ENCODE measurements at regions not wholly inside any gene's neighbourhood (a gene's known extent, or its start where the extent isn't known, plus 50 kb on each side); places are given as distances from the start of the nearest gene placed in this dataset.
"Not testable (repeated sequence)": the region's sequence is repeated elsewhere in the genome, so short reads cannot be mapped to it uniquely, and the experiment has no call there.

GRCh38 chr17:30726734-30727133, 97.8 kb downstream of the CRLF3 start:
- TF ChIP-seq EZH2 (IDR thresholded peaks at IDR 0.05; ENCODE audit: low read length, missing control alignments); CTCF (conservative IDR thresholded peaks at IDR 0.05 in 1 of 2, IDR thresholded peaks at IDR 0.05 in 1 of 2; ENCODE audit: low read depth in 1 of 2, low read length in 2 of 2): not testable (repeated sequence)
